HG02588 (cell line): ENCODE measurements at regions not wholly inside any gene's neighbourhood (a gene's known extent, or its start where the extent isn't known, plus 50 kb on each side); places are given as distances from the start of the nearest gene placed in this dataset.

ENCODE experiments used
- ATAC-seq: cut with Tn5 transposase; IDR thresholded peaks from one replicate; pipeline ENCODE4 v1.9.1; 2021; ENCODE audit warnings: mild to moderate bottlenecking, moderate library complexity; ENCODE audit not compliant: unreplicated experiment

DNA sequence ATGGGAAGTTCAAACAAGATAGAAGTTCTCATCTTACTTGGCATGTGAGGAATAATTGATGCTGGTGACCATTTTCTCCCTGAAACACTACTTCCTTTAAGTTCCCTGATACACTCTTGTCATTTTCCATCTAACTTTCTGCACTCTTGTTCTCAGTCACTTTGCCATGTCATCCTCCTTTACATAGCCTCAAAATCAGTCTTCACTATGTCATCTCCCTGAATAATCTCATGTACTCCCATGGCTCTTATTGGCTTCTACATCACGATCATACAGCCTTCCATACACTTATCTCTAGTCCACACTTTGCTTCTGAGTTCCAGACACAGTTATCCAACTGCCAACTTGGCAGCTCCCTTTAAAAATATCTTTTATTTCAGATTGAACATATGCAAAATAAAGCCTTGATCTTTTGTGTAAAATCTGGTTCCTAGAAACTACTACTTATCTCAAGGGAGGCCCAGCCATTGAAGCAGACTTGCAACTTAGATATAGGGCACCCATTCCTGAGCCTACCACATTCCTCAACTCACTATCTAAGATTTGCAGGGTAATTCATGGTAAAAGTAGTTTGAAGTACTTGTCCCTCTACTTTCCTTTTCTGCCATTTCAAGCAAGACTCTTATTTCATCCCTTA is 1070.2 kb upstream of the NXPH2 start:
- ATAC-seq, result no peak

GRCh38 chr2:139836769-139837168 is 1056.6 kb upstream of the NXPH2 start:
- ATAC-seq, result no peak

- no peak for ATAC-seq
Measured at GRCh38 chr2:139835101-139835500, 1054.9 kb upstream of the NXPH2 start.

DNA sequence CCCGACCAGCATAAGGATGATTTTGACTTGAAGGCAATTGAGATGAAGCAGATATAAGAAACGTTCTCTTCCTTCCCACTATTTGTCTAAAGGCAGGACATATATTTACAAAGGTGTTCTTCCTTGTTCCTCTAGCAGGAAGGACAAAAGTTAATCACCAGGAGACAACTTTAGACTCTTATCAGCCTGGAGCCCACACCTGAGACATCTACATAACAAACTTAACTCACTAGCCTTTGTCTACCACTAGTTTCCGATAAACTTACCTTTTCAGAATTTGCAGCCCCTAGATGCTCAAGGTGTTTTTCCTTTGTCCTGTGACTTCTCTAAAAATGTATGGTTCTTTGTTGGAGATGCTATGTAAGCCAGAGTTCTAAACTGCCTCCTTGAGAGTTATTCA is 1047.8 kb upstream of the NXPH2 start:
- no peak for ATAC-seq

DNA sequence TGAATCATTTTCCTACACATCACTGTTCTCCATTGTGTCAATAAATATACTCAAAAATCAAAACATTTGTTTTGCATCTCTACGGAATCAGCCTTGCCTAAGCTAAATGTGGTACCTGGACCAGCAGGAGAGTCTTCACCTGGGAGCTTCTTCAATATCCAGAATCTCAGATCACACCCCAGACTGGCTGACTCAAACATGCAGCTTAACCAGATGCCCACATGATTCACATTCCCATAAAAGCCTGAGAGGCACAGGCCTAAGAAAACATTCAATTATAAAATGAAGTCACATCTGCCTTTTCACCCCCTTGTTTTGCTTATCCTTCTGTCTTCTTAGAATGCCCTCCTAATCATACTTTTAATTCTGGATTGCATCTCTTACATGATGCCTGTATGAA is 1045.5 kb upstream of the NXPH2 start:
- no peak for ATAC-seq

- ATAC-seq, result no peak
Measured at GRCh38 chr2:139819273-139819796, 1039.1 kb upstream of the NXPH2 start.

- no peak for ATAC-seq
Measured at GRCh38 chr2:139814458-139814857, 1034.3 kb upstream of the NXPH2 start.

DNA sequence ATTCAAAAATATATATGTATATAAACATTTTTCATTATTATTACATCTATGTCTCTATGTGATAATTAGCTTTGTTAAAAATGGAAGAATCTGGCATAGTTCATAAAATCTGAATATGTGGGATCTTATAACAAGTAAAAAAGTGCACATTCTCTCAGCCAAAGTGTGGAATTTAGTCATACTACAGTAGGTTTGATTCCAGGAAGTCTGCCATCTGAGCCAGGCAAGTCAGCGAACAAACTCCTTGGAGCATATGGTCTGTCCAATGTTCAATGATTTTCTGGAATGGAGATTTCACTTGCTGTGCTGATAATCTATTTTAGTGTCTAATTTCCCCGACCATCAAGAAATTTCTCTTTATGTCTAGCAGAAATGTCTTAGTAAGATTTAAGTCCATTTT is 1033.2 kb upstream of the NXPH2 start:
- no peak for ATAC-seq

- no peak for ATAC-seq
Measured at GRCh38 chr2:139805441-139805840, 1025.3 kb upstream of the NXPH2 start.

- ATAC-seq, result no peak
Measured at GRCh38 chr2:139798391-139798790, 1018.2 kb upstream of the NXPH2 start.

- no peak for ATAC-seq
Measured at GRCh38 chr2:139790807-139791752, 1010.9 kb upstream of the NXPH2 start.

- no peak for ATAC-seq
Measured at GRCh38 chr2:139790136-139790535, 1009.9 kb upstream of the NXPH2 start.

GRCh38 chr2:139778732-139779131 is 998.5 kb upstream of the NXPH2 start:
- no peak for ATAC-seq

GRCh38 chr2:139773720-139774277 is 993.6 kb upstream of the NXPH2 start:
- ATAC-seq, result no peak

- ATAC-seq, result no peak
Measured at GRCh38 chr2:139769633-139770032, 989.4 kb upstream of the NXPH2 start.

GRCh38 chr2:139763705-139764104 is 983.5 kb upstream of the NXPH2 start:
- ATAC-seq, result no peak

DNA sequence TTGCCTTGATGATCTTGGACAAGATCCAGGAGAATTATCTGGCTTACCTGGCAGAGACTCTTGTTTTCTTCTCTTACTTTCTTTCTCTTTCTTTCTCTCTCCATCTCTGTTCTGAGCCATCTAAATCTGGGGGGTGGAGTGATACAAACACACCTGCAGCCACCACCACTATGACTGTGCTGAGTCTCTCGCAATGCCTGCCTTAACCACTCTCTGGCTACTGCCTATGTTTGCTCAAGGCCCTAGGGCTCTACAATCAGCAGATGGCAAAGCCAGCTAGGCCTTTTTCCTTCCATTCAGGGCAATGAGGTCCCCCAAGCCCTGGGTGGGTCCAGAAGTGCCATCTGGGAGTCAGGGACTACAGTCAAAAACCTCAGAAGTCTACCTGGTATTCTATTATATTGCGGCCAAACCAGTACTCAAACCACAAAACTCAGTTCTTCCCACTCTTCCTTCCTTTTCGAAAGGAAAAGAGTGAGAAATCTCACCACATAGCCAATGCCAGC is 978.9 kb upstream of the NXPH2 start:
- no peak for ATAC-seq

GRCh38 chr2:139746901-139747300 is 966.7 kb upstream of the NXPH2 start:
- ATAC-seq, result no peak

- no peak for ATAC-seq
Measured at GRCh38 chr2:139744273-139744672, 964.1 kb upstream of the NXPH2 start.

- ATAC-seq, result no peak
Measured at GRCh38 chr2:139742216-139743172, 962.3 kb upstream of the NXPH2 start.
